SH-SY5Y (cell line): ENCODE measurements at regions not wholly inside any gene's neighbourhood (a gene's known extent, or its start where the extent isn't known, plus 50 kb on each side); places are given as distances from the start of the nearest gene placed in this dataset.

Source experiments
- GATA2 ChIP-seq: IDR thresholded peaks from 2 replicates; pipeline ENCODE4 v1.6.1; 2011; ENCODE audit warnings: mild to moderate bottlenecking, low read depth, low read length
- GATA3 ChIP-seq: IDR thresholded peaks from 2 replicates; pipeline ENCODE4 v1.6.1; 2011; ENCODE audit warnings: low read depth, mild to moderate bottlenecking, low read length, moderate library complexity

DNA sequence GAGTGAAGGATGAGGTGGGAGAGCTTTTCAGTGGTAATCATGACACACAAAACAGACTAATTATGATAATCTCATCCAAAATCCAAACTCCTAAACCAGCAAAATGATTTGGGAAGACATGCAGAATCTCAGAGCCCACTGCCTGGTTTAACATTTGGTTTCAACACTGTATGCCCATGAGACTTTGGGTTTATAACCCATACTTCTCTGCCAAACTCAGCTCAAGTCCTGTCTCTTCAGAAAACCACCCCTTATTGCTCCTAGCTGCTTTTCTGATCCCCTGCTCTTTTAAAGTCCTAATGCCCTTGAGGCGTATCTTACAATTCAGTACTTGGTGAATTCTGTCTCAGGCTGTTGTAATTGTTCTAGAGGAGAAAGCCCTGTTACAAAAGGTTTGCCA, 593.0 kb upstream of the ID2 start:
- TF ChIP-seq GATA3 (no peak), GATA2 (no peak)
